Astrocyte of the spinal cord (primary cell): ENCODE measurements at regions not wholly inside any gene's neighbourhood (a gene's known extent, or its start where the extent isn't known, plus 50 kb on each side); places are given as distances from the start of the nearest gene placed in this dataset.

ENCODE experiments used
- DNase-seq: peaks from one replicate; pipeline ENCODE4 v3.0.0; 2011; ENCODE audit warnings: low read depth, low spot score
- H3K4me3 ChIP-seq: 2 replicates; pipeline ENCODE4 v1.5.1; 2011; ENCODE audit warnings: low read depth, mild to moderate bottlenecking, low read length, moderate library complexity
- CTCF ChIP-seq: IDR thresholded peaks from 2 replicates; pipeline ENCODE4 v1.5.1; 2012; ENCODE audit warnings: low read depth, mild to moderate bottlenecking, low read length, inconsistent platforms
- in situ Hi-C: cut with HindIII; loops from 2 replicates; pipeline ENCODE4 v1.10.0; 2017; ENCODE audit warnings: low sequenced_read_pairs

GRCh38 chr22:49567899-49568750 lies 259.5 kb downstream of the BRD1 start:
- no peak for DNase-seq
- in situ Hi-C loops = no loop called here
- no peak overlapping the region for H3K4me3 ChIP-seq
- no peak for TF ChIP-seq CTCF

- in situ Hi-C loops = no loop called here
Observed at GRCh38 chr22:49566693-49567092, 261.0 kb downstream of the BRD1 start.

GRCh38 chr22:49566141-49566541 lies 261.5 kb downstream of the BRD1 start:
- no peak overlapping the region for H3K4me3 ChIP-seq
- in situ Hi-C loops = no loop called here
- DNase-seq = no peak
- TF ChIP-seq CTCF = no peak

More at GRCh38 chr22:49566693-49567092, 261.0 kb downstream of the BRD1 start:
- DNase-seq = no peak
- H3K4me3 ChIP-seq = no peak overlapping the region
- no peak for TF ChIP-seq CTCF

GRCh38 chr22:49565516-49565855 lies 262.2 kb downstream of the BRD1 start:
- in situ Hi-C loops = no loop called here
- TF ChIP-seq CTCF = no peak
- no peak overlapping the region for H3K4me3 ChIP-seq
- DNase-seq = no peak

GRCh38 chr22:49564666-49565515 lies 262.8 kb downstream of the BRD1 start:
- H3K4me3 ChIP-seq = no peak overlapping the region
- no peak for DNase-seq
- in situ Hi-C loops = no loop called here
- no peak for TF ChIP-seq CTCF

GRCh38 chr22:49564054-49564453 lies 263.6 kb downstream of the BRD1 start:
- in situ Hi-C loops = no loop called here
- no peak overlapping the region for H3K4me3 ChIP-seq
- no peak for DNase-seq
- TF ChIP-seq CTCF = no peak
